Fibroblast of pulmonary artery (primary cell): ENCODE measurements at regions not wholly inside any gene's neighbourhood (a gene's known extent, or its start where the extent isn't known, plus 50 kb on each side); places are given as distances from the start of the nearest gene placed in this dataset.

Experiments used
- DNase-seq: peaks from one replicate; pipeline ENCODE4 v3.0.0-alpha.2; 2010; ENCODE audit warnings: low read depth
- H3K4me3 ChIP-seq: replicated peaks from 2 replicates; pipeline ENCODE4 v1.5.1; 2011; ENCODE audit warnings: low read depth, mild to moderate bottlenecking, control low read depth, low read length, moderate library complexity
- TF ChIP-seq, protein P1 (sequence below): IDR thresholded peaks from 2 replicates; pipeline ENCODE4 v1.5.1; 2011; ENCODE audit warnings: mild to moderate bottlenecking, control low read depth, low read length, inconsistent platforms; ENCODE audit errors: missing control alignments

DNA sequence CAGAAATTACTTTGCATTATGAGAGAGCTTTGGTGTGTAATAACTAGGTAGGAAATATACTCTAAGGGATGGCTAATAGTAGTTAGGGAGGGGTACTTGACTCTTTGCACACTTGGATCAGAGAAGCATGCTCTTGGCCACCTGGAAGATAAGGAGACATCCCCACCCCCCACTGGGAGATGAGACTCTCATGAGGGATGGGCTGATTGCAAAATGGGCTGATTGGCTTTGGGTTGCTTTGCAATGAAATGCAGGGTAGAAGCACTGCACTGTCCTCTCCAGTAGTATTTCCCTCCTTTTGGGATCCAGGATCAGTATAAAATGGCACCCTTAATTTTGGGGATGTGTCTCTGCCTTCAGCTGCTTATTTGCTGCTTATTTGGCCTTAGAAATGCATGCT is 71.2 kb upstream of the EPS8L3 start:
- DNase-seq = no peak
- TF ChIP-seq, protein P1, sequence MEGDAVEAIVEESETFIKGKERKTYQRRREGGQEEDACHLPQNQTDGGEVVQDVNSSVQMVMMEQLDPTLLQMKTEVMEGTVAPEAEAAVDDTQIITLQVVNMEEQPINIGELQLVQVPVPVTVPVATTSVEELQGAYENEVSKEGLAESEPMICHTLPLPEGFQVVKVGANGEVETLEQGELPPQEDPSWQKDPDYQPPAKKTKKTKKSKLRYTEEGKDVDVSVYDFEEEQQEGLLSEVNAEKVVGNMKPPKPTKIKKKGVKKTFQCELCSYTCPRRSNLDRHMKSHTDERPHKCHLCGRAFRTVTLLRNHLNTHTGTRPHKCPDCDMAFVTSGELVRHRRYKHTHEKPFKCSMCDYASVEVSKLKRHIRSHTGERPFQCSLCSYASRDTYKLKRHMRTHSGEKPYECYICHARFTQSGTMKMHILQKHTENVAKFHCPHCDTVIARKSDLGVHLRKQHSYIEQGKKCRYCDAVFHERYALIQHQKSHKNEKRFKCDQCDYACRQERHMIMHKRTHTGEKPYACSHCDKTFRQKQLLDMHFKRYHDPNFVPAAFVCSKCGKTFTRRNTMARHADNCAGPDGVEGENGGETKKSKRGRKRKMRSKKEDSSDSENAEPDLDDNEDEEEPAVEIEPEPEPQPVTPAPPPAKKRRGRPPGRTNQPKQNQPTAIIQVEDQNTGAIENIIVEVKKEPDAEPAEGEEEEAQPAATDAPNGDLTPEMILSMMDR = no peak
- no peak overlapping the region for H3K4me3 ChIP-seq

DNA sequence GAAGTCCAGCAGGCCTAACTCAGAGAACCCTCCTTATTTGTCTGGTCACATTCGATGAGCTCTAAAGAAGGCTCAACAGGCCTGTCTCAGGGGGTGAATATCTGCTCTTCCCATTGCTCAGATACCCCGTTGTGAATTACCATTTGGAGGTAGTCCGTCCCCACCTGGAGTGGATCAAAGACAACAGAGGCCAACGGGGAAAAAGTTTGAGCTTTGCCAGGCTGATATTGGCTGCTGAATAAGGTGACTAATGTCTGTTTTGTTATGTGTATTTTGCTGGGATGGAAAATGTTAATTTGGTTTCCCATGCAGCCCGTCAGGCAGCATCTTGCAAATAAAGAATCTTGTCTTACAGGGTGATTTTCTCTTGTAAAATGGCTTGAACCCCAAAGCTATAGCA is 69.2 kb upstream of the EPS8L3 start:
- no peak overlapping the region for H3K4me3 ChIP-seq
- no peak for DNase-seq
- TF ChIP-seq, protein P1 = no peak

DNA sequence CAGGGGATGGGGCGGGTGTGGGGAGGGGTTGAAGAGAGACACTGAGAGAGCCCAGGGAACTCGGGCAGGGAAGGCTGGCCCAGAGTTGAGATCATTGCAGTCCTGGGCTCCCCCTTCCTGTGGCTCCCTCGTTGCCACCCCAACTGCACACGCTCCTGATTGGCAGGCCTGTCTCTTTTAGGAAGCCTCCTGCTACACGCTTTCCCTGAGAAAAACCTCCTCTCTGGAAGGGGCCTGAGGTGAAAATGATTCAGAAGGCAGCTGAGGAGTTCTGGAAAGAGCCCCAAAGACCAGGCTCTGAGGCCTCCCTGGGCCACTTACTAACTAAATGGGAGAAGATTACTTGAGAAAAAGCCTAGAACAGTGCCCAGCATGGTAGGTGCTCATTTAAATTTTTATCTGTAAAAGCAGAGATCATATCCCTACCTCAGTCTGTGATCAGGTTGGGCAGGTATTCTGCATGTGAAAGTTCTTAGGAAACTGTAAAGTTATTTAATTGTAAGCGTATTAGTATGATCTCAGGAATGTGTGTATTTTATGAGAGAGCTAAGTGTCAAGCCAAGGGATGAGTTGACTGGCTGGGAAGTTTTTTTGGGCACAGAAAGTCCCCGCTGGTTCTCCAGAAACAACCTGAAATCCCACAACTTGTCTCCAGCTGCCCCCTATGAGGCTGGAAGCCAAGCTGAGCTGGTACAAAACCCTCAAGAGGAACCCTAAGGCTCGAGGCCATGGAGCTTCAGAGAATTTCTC is 65.2 kb upstream of the EPS8L3 start:
- no peak for DNase-seq
- no peak overlapping the region for H3K4me3 ChIP-seq
- TF ChIP-seq, protein P1 = no peak

DNA sequence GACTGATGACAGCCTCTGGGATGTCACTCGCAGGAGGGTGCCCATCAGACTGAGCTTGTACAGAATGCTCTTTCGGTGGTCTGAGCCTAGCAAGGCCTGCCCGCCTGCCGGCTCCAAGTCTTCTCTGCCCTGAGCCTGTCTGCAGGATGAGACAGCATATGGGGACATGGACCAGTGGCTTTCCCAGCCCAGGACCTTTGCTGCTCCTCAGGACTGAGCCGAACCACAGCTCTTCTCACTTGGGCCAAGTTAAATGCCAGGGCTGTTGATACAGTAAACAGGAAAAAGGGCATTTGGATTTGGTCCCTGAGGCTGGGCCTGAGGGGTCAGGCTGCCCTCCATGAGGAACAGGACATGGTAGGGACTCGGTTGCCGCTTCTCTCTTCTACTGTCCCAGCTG is 64.3 kb upstream of the EPS8L3 start:
- H3K4me3 ChIP-seq = no peak overlapping the region
- TF ChIP-seq, protein P1 = no peak
- DNase-seq = no peak

DNA sequence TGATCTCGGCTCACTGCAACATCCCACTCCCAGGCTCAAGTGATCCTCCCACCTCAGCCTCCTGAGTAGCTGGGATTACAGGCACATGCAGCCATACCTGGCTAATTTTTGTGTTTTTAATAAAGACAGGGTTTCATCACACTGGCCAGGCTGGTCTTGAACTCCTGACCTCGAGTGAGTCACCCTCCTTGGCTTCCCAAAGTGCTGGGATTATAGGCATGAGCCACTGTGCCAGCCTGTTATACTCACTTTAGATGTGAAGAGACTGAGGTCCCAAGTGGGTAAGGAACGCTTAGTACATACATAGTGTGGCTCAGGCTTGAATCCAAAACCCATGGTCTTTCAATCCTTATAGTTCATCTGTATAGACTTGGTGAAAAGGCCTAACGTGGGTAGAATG is 63.7 kb upstream of the EPS8L3 start:
- H3K4me3 ChIP-seq = no peak overlapping the region
- no peak for DNase-seq
- TF ChIP-seq, protein P1 = no peak

DNA sequence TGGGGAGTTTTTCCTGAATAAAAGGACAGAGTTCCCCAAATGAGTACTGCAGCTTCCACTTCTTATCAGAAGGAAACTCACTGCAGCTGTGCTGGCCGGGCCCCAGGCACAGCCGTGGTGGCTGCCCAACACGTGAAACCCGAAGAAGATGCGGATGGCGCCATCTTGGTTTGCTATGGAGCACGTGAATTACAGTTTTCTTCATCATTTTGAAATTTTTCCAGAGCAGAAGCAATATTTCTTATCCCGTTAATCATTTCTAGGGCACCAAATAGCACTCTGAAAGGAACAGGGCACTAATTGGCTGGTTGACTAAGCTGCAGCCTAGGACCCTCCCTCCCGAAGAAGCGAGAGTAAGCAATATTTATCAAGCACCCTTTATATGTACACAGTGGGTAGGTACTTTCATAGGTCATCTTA is 63.2 kb upstream of the EPS8L3 start:
- H3K4me3 ChIP-seq = no peak overlapping the region
- DNase-seq = no peak
- TF ChIP-seq, protein P1 = no peak

DNA sequence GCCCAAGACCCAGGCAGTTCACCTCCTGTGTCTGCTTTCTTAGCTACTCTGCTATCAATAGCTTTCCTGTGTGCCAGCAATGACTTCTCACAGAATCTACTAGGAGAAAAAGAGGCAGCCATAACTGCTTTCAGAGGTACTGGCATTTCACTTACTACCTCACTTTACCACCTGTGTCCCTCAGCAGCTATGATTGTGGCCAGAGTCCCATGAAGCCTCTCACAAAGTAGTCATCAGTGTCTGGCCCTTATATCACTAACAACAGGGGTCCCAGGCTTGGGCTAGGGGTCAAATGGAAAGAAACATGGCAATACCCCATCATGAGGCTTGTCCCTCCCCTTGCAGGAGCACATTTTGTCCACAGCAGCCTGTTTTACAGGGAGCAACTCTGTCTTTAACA is 62.7 kb upstream of the EPS8L3 start:
- H3K4me3 ChIP-seq = no peak overlapping the region
- TF ChIP-seq, protein P1 = no peak
- no peak for DNase-seq
